Neutrophil (primary cell): ENCODE measurements at regions not wholly inside any gene's neighbourhood (a gene's known extent, or its start where the extent isn't known, plus 50 kb on each side); places are given as distances from the start of the nearest gene placed in this dataset.

Experiments used
- H3K27ac ChIP-seq: fragments of 200-600 bp; sonication (generic); 2 replicates; pipeline ENCODE4 v1.5.1; 2016; ENCODE audit warnings: mild to moderate bottlenecking, moderate library complexity
- H3K27me3 ChIP-seq: fragments of 200-600 bp; sonication (generic); 2 replicates; pipeline ENCODE4 v1.6.0; 2016; ENCODE audit warnings: mild to moderate bottlenecking
- H3K36me3 ChIP-seq: fragments of 200-600 bp; sonication (generic); 2 replicates; pipeline ENCODE4 v1.5.1; 2017
- H3K4me1 ChIP-seq, 2 experiments: fragments of 200-600 bp in 1 of 2; sonication (generic) in 1 of 2; 1 replicate in 1 of 2; 2 replicates in 1 of 2; pipeline versions ENCODE4 v1.5.1 to v1.6.1; 2013 to 2016; ENCODE audit warnings: low read depth in 1 of 2, low read length in 1 of 2, mild to moderate bottlenecking in 1 of 2, moderate library complexity in 1 of 2; ENCODE audit not compliant: control insufficient read depth in 1 of 2, insufficient read depth in 1 of 2
- H3K4me3 ChIP-seq, 2 experiments: fragments of 200-600 bp in 1 of 2; sonication (generic) in 1 of 2; 1 replicate in 1 of 2; 2 replicates in 1 of 2; pipeline ENCODE4 v1.5.1; 2013 to 2016; ENCODE audit warnings: low read depth in 1 of 2, low read length in 1 of 2, mild to moderate bottlenecking in 1 of 2, moderate library complexity in 1 of 2
- H3K9me3 ChIP-seq: fragments of 200-600 bp; sonication (generic); 2 replicates; pipeline ENCODE4 v1.5.1; 2016
- CTCF ChIP-seq: fragments of 200-600 bp; sonication (generic); IDR thresholded peaks from 2 replicates; pipeline ENCODE4 v1.5.1; 2016; ENCODE audit warnings: antibody characterized with exemption

- Histone ChIP-seq H3K9me3 (no peaks in the 10 kb centered on the region), H3K27me3 (no peaks in the 10 kb centered on the region), H3K4me3 (no peak overlapping the region), H3K4me1 (no peaks in the 10 kb centered on the region), H3K27ac (no peak overlapping the region), H3K36me3 (no peaks in the 10 kb centered on the region)
- TF ChIP-seq CTCF, result no peak
Measured at GRCh38 chr6:91632308-91632707, 1045.4 kb upstream of the MAP3K7 start.

- Histone ChIP-seq H3K4me1 (no peaks in the 10 kb centered on the region), H3K36me3 (no peaks in the 10 kb centered on the region), H3K27ac (no peak overlapping the region), H3K4me3 (no peak overlapping the region), H3K27me3 (no peaks in the 10 kb centered on the region), H3K9me3 (no peaks in the 10 kb centered on the region)
- TF ChIP-seq CTCF, result no peak
Measured at GRCh38 chr6:91631227-91631626, 1044.4 kb upstream of the MAP3K7 start.

GRCh38 chr6:91626911-91627310 is 1040.0 kb upstream of the MAP3K7 start:
- Histone ChIP-seq H3K27me3 (no peaks in the 10 kb centered on the region), H3K27ac (no peak overlapping the region), H3K9me3 (no peaks in the 10 kb centered on the region), H3K4me1 (no peaks in the 10 kb centered on the region), H3K36me3 (no peaks in the 10 kb centered on the region), H3K4me3 (no peak overlapping the region)
- TF ChIP-seq CTCF, result no peak

GRCh38 chr6:91613481-91613880 is 1026.6 kb upstream of the MAP3K7 start:
- Histone ChIP-seq H3K27ac (no peak overlapping the region), H3K27me3 (no peaks in the 10 kb centered on the region), H3K4me3 (no peak overlapping the region), H3K4me1 (no peaks in the 10 kb centered on the region), H3K9me3 (no peaks in the 10 kb centered on the region), H3K36me3 (no peaks in the 10 kb centered on the region)
- TF ChIP-seq CTCF, result no peak

- no peak for TF ChIP-seq CTCF
- no peak overlapping the region for H3K4me3 ChIP-seq
Measured at GRCh38 chr6:91611190-91611589, 1024.3 kb upstream of the MAP3K7 start.

GRCh38 chr6:91608428-91608827 is 1021.6 kb upstream of the MAP3K7 start:
- H3K27me3 ChIP-seq, result no peaks in the 10 kb centered on the region
- H3K4me1 ChIP-seq, result no peaks in the 10 kb centered on the region
- H3K36me3 ChIP-seq, result no peaks in the 10 kb centered on the region
- no peak for TF ChIP-seq CTCF
- no peak overlapping the region for H3K4me3 ChIP-seq
- H3K27ac ChIP-seq, result no peak overlapping the region
- H3K9me3 ChIP-seq, result no peaks in the 10 kb centered on the region

More at GRCh38 chr6:91611190-91611589, 1024.3 kb upstream of the MAP3K7 start:
- Histone ChIP-seq H3K27ac (no peak overlapping the region), H3K36me3 (no peaks in the 10 kb centered on the region), H3K27me3 (no peaks in the 10 kb centered on the region), H3K9me3 (no peaks in the 10 kb centered on the region), H3K4me1 (no peaks in the 10 kb centered on the region)
